ENCODE measurements at regions not wholly inside any gene's neighbourhood (a gene's known extent, or its start where the extent isn't known, plus 50 kb on each side); places are given as distances from the start of the nearest gene placed in this dataset.

DNA sequence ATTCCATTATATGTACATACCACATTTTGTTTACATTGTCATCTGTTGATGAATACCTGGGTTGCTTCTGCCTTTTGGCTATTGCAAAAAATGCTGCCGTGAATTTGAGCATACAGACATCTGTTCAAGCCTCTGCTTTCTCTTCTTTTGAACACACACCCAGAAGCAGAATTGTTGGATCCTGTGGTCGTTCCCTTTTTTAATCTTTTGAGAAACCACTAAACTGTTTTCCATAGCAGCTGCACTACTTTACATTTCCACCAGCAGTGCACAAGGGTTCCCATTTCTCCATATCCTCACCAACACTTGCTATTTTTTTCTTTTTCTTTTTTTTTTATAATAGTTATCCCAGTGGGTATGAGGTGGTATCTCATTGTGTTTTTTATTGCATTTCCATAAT, 123.5 kb downstream of the TEX29 start:
- DNase-seq (ENCODE audit: low read depth in 1 of 2, low spot score in 2 of 2) = no peak
- peaks cover 81% of the 10 kb centered on the region for H3K27me3 ChIP-seq (replicated peaks)
- H3K9me3 ChIP-seq (replicated peaks) = 0 out of 2 replicates have a peak, but pooled peaks cover 2% of the 10 kb centered on the region
- no peak overlapping the region for H3K27ac ChIP-seq
- no peaks in the 10 kb centered on the region for H3K4me1 ChIP-seq (replicated peaks)
- no peaks in the 10 kb centered on the region for H3K36me3 ChIP-seq
- no peak overlapping the region for H3K4me3 ChIP-seq

DNA sequence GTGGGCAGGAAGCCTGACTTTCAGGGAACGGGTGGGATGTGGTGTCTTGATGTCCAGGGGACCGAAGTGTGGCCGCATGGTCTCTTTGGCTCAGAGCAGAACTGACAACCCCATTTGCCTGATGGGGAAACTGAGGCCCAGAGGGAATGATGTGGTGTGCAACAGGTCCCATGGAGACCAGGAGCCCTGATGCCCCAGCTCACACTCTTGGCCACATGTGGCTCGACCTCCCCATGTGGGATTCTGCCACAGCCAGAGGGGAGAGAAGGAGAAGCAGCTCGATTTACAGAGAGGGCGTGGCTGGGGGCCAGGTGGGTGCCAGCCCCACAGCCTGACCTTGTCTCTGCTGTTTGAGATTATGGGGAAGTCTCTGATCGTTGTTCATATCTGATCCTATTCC, 128.1 kb downstream of the TEX29 start:
- H3K27me3 ChIP-seq (replicated peaks) = peaks cover 79% of the 10 kb centered on the region
- no peaks in the 10 kb centered on the region for H3K36me3 ChIP-seq
- H3K9me3 ChIP-seq (replicated peaks) = 0 out of 2 replicates have a peak, but pooled peaks cover 2% of the 10 kb centered on the region
- H3K27ac ChIP-seq = no peak overlapping the region
- DNase-seq (ENCODE audit: low read depth in 1 of 2, low spot score in 2 of 2) = peak in 1 of 2 experiments; percentile 51
- no peaks in the 10 kb centered on the region for H3K4me1 ChIP-seq (replicated peaks)
- no peak overlapping the region for H3K4me3 ChIP-seq

DNA sequence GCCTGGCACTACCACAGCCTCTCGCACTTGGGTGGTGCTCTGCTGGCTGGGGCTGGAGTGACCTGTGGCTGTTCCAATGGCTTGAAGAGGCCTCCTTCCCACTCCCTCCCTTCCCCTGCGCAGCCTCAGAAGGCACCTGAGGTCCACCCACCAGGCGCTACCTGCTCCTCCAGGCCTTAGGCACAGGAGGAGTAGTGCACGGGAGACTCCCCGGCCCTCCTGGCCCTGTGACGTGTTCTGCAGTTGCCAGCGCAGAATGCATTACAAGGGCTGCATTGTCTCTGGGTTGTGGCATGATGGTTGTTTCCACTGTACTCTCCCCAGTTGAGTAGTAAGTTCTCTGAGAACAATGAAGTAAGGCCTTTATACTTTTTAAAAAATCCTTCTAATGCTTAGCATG, 128.6 kb downstream of the TEX29 start:
- Histone ChIP-seq H3K27ac (no peak overlapping the region), H3K9me3 (replicated peaks) (0 out of 2 replicates have a peak, but pooled peaks cover 2% of the 10 kb centered on the region), H3K4me3 (no peak overlapping the region), H3K4me1 (replicated peaks) (no peaks in the 10 kb centered on the region), H3K27me3 (replicated peaks) (peaks cover 78% of the 10 kb centered on the region), H3K36me3 (no peaks in the 10 kb centered on the region)
- peak in 1 of 2 experiments; percentile 49 for DNase-seq (ENCODE audit: low read depth in 1 of 2, low spot score in 2 of 2)

DNA sequence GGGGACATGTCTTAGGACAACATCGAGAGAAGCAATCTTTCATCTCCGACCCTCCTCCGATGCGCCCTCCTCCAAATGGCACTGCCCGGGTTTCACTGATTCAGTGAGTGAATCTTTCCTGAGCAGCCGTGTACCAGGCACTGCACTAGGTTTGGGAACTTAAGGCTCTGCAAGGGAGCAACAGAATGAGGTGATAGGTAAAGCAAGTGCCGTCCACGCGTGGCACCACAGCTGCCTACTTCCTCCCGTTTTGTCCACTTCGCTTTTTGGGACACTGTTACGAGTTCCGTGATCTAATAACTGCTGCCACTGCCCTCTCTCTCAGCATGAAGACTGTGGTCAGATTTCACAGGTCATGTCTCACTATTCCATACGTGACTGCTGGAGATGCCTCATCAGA, 131.0 kb downstream of the TEX29 start:
- Histone ChIP-seq H3K36me3 (no peaks in the 10 kb centered on the region), H3K27ac (no peak overlapping the region), H3K4me3 (no peak overlapping the region), H3K27me3 (replicated peaks) (peaks cover 73% of the 10 kb centered on the region), H3K4me1 (replicated peaks) (no peaks in the 10 kb centered on the region), H3K9me3 (replicated peaks) (peaks cover 2% of the 10 kb centered on the region; the same call in 1 of the 2 replicates)
- DNase-seq (ENCODE audit: low read depth in 1 of 2, low spot score in 2 of 2) = peak in 1 of 2 experiments; percentile 47

DNA sequence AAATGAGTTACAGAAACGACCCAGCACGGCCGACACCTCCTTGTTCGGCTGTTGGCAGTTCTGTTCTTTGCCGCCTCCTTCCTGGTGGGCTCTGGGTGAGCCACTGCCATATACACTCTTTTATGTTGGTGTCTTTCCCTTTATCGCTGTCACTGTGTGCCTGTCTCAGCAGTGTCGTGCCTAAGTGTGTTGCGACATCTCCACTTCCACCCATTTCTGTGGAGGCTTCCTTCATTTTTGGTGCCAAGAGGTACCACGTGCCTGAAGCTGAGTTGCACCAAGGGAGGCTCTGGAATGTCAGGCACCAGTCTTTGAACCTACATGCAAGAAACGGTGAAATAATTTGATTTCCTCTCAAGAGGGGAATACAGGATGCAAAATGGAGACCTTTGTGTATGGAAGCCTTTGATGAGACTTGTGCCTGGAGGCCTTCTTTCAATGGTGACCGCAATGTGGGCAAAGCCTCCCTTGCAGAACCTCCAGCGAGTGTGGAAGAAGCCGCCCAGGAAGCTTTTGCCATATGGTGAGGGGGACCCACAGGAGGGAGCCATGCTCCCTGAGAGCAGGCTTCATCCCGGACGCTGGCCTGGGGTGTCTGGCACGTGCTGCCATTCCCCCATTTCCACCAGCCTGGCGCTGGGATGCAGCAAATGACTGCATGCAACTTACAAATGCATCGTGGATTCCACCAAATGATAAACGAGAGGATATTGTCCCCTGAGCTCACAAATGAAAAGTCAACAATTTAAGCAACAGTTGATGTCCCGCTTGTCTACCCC, 136.2 kb downstream of the TEX29 start:
- H3K9me3 ChIP-seq (replicated peaks) = peaks cover 5% of the 10 kb centered on the region; the same call in 1 of the 2 replicates
- DNase-seq (ENCODE audit: low read depth in 1 of 2, low spot score in 2 of 2) = peak in 1 of 2 experiments; percentile 54
- H3K4me3 ChIP-seq = no peak overlapping the region
- peaks cover 4% of the 10 kb centered on the region; the same call in 1 of the 2 replicates for H3K4me1 ChIP-seq (replicated peaks)
- H3K27ac ChIP-seq = no peak overlapping the region
- H3K27me3 ChIP-seq (replicated peaks) = peaks cover 88% of the 10 kb centered on the region
- no peaks in the 10 kb centered on the region; the same call in 1 of the 2 replicates for H3K36me3 ChIP-seq

DNA sequence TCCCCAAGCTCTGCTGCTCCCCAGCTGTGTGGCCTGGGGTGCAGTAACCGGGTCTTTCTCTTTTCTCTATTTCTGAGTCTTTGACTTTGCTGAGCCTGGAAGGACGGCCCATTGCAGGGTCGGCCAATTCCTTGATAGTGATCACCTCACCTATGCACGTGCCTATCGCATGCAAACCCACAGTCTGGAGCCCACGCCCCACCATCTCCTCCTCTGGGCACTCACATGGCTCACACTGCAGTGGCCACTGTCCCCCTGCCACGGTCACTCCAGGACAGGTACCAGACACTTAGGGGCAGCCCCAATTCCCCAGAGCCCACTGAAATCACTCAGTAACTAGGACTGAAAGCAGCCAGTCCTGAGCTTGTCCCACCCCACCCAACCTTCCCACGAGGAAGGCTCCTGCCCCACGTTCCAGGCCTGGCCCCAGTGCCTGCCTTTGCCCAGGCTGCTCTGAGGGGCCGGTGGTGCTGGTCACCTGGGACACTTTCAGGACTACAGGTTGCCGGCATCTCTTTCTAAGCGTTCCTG, 137.6 kb downstream of the TEX29 start:
- Histone ChIP-seq H3K4me3 (no peak overlapping the region), H3K36me3 (no peaks in the 10 kb centered on the region; the same call in 1 of the 2 replicates)

DNA sequence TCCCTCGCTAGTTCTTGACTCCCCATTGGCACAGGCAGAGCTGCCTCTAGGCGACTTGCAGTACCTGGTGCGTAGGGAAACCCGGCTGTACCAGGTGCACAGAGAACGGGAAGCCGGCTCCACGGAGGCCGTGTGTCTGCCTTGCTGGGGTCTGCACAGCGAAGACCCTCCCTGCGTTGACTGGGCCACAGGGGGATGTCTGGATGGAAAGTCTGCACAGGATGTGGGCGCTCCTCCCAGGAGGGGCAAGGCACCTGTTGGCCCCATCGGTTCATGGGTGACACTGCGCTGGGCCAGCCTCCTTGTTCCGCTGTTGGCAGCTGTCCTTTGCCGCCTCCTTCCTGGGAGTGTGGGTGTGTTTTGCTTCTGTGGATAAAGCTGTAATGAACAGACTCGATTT, 138.3 kb downstream of the TEX29 start:
- Histone ChIP-seq H3K27ac (no peak overlapping the region), H3K4me1 (replicated peaks) (peaks cover 4% of the 10 kb centered on the region; the same call in 1 of the 2 replicates), H3K9me3 (replicated peaks) (peaks cover 5% of the 10 kb centered on the region; the same call in 1 of the 2 replicates), H3K36me3 (no peaks in the 10 kb centered on the region; the same call in 1 of the 2 replicates), H3K27me3 (replicated peaks) (peaks cover 86% of the 10 kb centered on the region), H3K4me3 (no peak overlapping the region)
- DNase-seq (ENCODE audit: low read depth in 1 of 2, low spot score in 2 of 2) = peak in 1 of 2 experiments; percentile 54

More for the DNA sequence above, 137.6 kb downstream of the TEX29 start:
- peaks cover 86% of the 10 kb centered on the region for H3K27me3 ChIP-seq (replicated peaks)
- no peak overlapping the region for H3K27ac ChIP-seq
- peak in 1 of 2 experiments; percentile 54 for DNase-seq (ENCODE audit: low read depth in 1 of 2, low spot score in 2 of 2)
- H3K9me3 ChIP-seq (replicated peaks) = peaks cover 5% of the 10 kb centered on the region; the same call in 1 of the 2 replicates
- H3K4me1 ChIP-seq (replicated peaks) = peaks cover 4% of the 10 kb centered on the region; the same call in 1 of the 2 replicates

DNA sequence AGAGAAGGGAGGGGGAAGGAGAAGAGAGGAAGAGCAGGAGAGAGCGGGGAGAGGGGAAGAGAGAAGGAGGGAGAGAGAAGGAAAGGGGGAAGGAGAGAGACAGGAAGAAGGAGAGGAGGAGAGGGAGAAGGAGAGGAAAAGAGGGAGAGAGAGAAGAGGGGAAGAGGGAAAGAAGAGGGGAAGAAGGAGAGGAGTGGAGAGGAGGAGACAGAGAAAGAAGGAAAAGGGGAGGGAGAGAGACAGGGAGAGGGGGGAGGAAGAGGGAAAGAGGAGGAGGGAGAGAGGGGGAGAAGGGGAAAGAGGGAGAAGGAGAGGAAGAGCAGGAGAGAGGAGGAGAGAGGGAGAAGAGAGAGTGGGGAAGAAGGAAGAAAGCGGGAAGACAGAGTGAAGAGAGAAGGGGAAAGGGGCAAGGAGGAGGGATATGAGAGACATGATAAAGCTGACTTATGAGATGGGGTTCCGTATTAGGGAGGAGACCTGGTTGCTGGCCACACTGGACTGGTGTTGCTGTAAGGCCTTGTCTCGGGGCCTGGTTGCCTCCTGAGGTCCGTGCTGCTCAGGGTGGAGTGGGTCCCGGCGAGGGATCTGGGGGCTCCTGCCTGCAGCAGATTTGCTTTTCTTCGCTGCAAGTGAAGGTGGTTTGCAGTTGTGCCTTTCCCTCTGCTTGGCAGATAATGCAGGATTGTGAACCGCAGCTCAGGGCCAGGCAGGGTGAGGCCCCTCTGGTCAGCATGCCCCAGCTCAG, 139.5 kb downstream of the TEX29 start:
- no peak overlapping the region for H3K27ac ChIP-seq
- DNase-seq (ENCODE audit: low read depth in 1 of 2, low spot score in 2 of 2) = no peak

DNA sequence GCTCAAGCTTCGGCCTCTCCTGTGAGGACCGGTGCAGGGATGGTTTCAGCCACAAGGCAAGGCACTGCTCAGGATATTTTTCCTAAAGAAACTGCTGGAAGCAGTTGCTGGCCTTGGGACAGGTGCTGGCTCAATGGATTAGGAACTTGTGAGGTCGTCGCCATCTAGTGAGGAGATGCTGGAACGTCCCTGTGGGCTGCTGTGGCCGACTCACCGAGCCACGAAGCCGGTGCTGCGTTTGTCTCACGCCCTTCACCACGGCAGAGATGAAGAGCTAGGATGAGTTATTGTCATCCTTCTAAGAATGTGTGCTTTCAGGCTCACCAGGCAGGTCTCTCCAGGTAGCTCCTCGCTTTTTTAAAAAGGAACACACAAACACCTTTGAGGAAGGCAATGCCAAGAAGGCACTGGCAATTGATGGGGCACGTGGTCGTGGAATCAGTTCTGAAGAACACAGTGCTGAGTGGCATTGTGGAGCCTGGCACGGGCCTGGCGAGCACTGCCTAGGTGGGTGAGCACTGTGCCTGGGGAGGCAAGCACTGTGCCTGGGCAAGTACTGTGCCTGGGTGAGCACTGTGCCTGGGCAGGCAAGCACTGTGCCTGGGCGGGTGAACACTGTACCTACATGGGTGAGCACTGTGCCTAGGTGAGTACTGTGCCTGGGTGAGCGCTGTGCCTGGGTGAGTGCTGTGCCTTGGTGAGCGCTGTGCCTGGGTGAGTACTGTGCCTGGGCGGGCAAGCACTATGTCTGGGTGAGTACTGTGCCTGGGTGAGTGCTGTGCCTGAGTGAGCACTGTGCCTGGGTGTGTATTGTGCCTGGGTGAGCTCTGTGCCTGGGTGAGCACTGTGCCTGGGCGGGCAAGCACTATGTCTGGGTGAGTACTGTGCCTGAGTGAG, 140.4 kb downstream of the TEX29 start:
- H3K27ac ChIP-seq = no peak overlapping the region
- H3K4me1 ChIP-seq (replicated peaks) = peaks cover 4% of the 10 kb centered on the region; the same call in 1 of the 2 replicates
- peaks cover 90% of the 10 kb centered on the region for H3K27me3 ChIP-seq (replicated peaks)
- peaks cover 5% of the 10 kb centered on the region; the same call in 1 of the 2 replicates for H3K9me3 ChIP-seq (replicated peaks)
- H3K4me3 ChIP-seq = no peak overlapping the region
- H3K36me3 ChIP-seq = no peaks in the 10 kb centered on the region; the same call in 1 of the 2 replicates
- DNase-seq (ENCODE audit: low read depth in 1 of 2, low spot score in 2 of 2) = peak; percentile 48 to 72

More for the DNA sequence above, 139.5 kb downstream of the TEX29 start:
- no peaks in the 10 kb centered on the region; the same call in 1 of the 2 replicates for H3K36me3 ChIP-seq
- H3K4me3 ChIP-seq = no peak overlapping the region
- peaks cover 90% of the 10 kb centered on the region for H3K27me3 ChIP-seq (replicated peaks)
- peaks cover 4% of the 10 kb centered on the region; the same call in 1 of the 2 replicates for H3K4me1 ChIP-seq (replicated peaks)
- H3K9me3 ChIP-seq (replicated peaks) = peaks cover 5% of the 10 kb centered on the region; the same call in 1 of the 2 replicates

DNA sequence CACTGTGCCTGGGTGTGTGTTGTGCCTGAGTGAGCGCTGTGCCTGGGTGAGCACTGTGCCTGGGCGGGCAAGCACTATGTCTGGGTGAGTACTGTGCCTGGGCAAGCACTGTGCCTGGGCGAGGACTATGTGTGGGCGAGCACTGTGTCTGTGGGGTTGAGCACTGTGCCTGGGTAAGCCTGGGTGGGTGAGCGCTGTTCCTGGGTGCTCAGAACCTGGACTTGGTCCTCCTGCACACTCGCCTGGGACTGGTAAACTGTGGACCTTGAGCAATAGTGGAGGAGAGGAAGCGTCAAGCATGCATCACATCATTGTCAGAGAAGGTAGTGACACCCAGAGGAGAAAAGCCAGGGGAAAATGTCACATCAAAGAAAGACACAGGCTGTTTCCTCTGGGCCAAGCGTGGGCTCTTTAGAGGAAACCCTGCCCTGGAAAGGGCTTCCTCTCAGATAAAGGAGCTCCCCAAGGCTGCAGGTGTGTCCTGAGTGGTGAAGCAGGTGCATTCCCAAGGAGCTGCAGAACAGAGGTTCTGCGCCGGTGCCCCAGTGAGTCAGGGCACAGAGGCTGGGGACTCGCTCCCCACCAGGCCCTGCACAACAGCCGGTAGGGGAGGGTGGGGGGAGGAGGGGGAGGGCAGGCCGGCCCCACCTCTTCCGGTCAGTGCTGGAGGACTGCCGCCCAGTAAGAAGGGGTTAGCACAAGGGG, 141.2 kb downstream of the TEX29 start:
- peak in 1 of 2 experiments; percentile 49 for DNase-seq (ENCODE audit: low read depth in 1 of 2, low spot score in 2 of 2)
- H3K36me3 ChIP-seq = no peaks in the 10 kb centered on the region; the same call in 1 of the 2 replicates
- H3K4me3 ChIP-seq = no peak overlapping the region
- H3K4me1 ChIP-seq (replicated peaks) = peaks cover 4% of the 10 kb centered on the region; the same call in 1 of the 2 replicates
- H3K27me3 ChIP-seq (replicated peaks) = peaks cover 90% of the 10 kb centered on the region
- peaks cover under 1% of the 10 kb centered on the region; the same call in 1 of the 2 replicates for H3K9me3 ChIP-seq (replicated peaks)
- H3K27ac ChIP-seq = no peak overlapping the region

DNA sequence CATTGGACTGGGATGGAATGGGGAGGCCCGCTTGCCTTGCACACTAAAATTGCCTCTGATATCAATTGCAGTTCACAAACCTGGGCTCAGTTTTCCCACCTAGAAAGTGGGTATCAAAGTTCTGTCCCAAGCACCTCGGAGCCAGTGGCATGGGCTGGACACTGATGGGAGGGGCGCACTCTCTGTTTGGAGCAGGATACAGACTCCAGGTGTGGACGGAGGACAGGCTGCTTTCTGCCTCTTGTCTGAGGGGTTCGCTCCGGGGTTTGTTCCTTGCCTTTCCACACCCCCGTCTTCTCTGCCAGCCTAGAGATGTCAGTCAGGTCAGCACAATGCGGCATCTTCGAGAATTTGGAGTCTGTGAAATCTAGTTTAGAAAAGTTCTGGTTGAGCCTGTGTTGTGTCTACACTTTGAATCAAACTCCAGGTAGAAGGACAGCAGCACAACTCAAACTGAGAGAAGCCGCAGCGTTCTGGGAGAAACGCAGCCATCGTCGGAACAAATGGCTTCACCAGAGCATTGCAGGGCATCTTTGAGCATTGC, 141.9 kb downstream of the TEX29 start:
- Histone ChIP-seq H3K9me3 (replicated peaks) (peaks cover 2% of the 10 kb centered on the region; the same call in 1 of the 2 replicates), H3K27me3 (replicated peaks) (peaks cover 90% of the 10 kb centered on the region), H3K4me3 (no peak overlapping the region), H3K27ac (no peak overlapping the region), H3K36me3 (no peaks in the 10 kb centered on the region; the same call in 1 of the 2 replicates), H3K4me1 (replicated peaks) (peaks cover 4% of the 10 kb centered on the region; the same call in 1 of the 2 replicates)
- peak in 1 of 2 experiments; percentile 53 for DNase-seq (ENCODE audit: low read depth in 1 of 2, low spot score in 2 of 2)

DNA sequence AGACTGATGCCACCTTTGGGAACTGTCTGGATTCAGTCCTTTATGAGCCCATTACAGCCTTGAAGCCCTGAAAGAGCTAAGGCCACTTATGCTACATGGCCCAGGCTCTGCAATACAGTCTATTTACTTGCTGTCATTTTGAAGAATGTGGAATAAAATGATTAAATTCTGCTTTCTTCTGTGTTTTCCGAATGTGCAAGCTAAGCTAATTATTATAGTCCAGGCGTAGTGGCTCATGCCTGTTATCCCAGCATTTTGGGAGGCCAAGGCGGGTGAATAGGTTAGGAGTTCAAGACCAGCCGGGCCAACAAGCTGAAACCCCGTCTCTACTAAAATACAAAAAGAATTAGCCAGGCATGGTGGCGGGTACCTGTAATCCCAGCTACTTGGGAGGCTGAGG, 142.5 kb downstream of the TEX29 start:
- H3K4me3 ChIP-seq = no peak overlapping the region
- H3K27ac ChIP-seq = no peak overlapping the region
- peaks cover 3% of the 10 kb centered on the region; the same call in 1 of the 2 replicates for H3K9me3 ChIP-seq (replicated peaks)
- DNase-seq (ENCODE audit: low read depth in 1 of 2, low spot score in 2 of 2) = no peak
- H3K4me1 ChIP-seq (replicated peaks) = peaks cover 4% of the 10 kb centered on the region; the same call in 1 of the 2 replicates
- H3K36me3 ChIP-seq = no peaks in the 10 kb centered on the region; the same call in 1 of the 2 replicates
- H3K27me3 ChIP-seq (replicated peaks) = peaks cover 90% of the 10 kb centered on the region
